PC-3 (cell line): ENCODE measurements at regions not wholly inside any gene's neighbourhood (a gene's known extent, or its start where the extent isn't known, plus 50 kb on each side); places are given as distances from the start of the nearest gene placed in this dataset.

Experiments used
- EZH2phosphoT487 ChIP-seq: fragments of 300-600 bp; sonication (generic); IDR thresholded peaks from 2 replicates; pipeline ENCODE4 v1.6.1; 2018; ENCODE audit warnings: mild to moderate bottlenecking, antibody characterized with exemption, low read length, borderline replicate concordance
- TF ChIP-seq, protein P1 (sequence below): fragments of 300-600 bp; sonication (generic); conservative IDR thresholded peaks from 2 replicates; pipeline ENCODE4 v1.5.1; 2017; ENCODE audit warnings: antibody characterized with exemption, low read depth, mild to moderate bottlenecking, low read length

DNA sequence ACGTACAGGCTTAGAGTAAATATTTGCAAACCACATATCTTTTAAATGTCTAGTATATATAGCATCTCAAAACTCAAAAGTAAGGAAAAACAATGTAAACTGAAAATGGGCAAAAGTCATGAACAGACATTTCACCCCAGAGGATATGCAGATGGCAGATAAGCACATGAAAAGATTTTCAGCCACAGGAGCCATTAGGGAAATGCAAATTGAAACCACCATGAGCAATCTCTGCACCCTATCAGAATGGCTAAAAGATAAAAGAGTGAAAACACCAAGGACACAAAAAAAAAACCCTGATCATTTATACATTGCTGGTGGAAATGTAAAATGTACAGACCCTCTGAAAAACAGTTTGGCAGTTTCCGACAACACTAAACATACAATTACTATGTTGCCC, 292.7 kb downstream of the ZNF516 start:
- TF ChIP-seq, protein P1, sequence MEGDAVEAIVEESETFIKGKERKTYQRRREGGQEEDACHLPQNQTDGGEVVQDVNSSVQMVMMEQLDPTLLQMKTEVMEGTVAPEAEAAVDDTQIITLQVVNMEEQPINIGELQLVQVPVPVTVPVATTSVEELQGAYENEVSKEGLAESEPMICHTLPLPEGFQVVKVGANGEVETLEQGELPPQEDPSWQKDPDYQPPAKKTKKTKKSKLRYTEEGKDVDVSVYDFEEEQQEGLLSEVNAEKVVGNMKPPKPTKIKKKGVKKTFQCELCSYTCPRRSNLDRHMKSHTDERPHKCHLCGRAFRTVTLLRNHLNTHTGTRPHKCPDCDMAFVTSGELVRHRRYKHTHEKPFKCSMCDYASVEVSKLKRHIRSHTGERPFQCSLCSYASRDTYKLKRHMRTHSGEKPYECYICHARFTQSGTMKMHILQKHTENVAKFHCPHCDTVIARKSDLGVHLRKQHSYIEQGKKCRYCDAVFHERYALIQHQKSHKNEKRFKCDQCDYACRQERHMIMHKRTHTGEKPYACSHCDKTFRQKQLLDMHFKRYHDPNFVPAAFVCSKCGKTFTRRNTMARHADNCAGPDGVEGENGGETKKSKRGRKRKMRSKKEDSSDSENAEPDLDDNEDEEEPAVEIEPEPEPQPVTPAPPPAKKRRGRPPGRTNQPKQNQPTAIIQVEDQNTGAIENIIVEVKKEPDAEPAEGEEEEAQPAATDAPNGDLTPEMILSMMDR = no peak
- no peak for TF ChIP-seq EZH2phosphoT487
